Neuronal stem cell (in vitro differentiated cells): ENCODE measurements at regions not wholly inside any gene's neighbourhood (a gene's known extent, or its start where the extent isn't known, plus 50 kb on each side); places are given as distances from the start of the nearest gene placed in this dataset.

Source experiments
- DNase-seq: peaks from one replicate; pipeline ENCODE4 v3.0.0-alpha.2; 2013; ENCODE audit warnings: low spot score
- H2AFZ ChIP-seq: one replicate; pipeline ENCODE4 v1.6.1; 2013; ENCODE audit warnings: mild to moderate bottlenecking, low read length, inconsistent platforms
- H2AK5ac ChIP-seq: 2 replicates; pipeline ENCODE4 v1.6.1; 2013; ENCODE audit warnings: low read depth, mild to moderate bottlenecking, inconsistent platforms, low read length, moderate library complexity, mixed read lengths
- H2BK120ac ChIP-seq: 2 replicates; pipeline ENCODE4 v1.6.1; 2013; ENCODE audit warnings: low read depth, mild to moderate bottlenecking, inconsistent platforms, low read length, moderate library complexity, mixed read lengths
- H2BK12ac ChIP-seq: one replicate; pipeline ENCODE4 v1.6.1; 2013; ENCODE audit warnings: low read length, inconsistent platforms
- H2BK15ac ChIP-seq: 2 replicates; pipeline ENCODE4 v1.6.1; 2013; ENCODE audit warnings: mild to moderate bottlenecking, low read length, inconsistent platforms, mixed read lengths
- H2BK5ac ChIP-seq: one replicate; pipeline ENCODE4 v1.6.1; 2013; ENCODE audit warnings: inconsistent platforms, mild to moderate bottlenecking, low read length, moderate library complexity
- H3K14ac ChIP-seq: one replicate; pipeline ENCODE4 v1.6.1; 2013; ENCODE audit warnings: low read length, inconsistent platforms
- H3K18ac ChIP-seq: 2 replicates; pipeline ENCODE4 v1.6.1; 2013; ENCODE audit warnings: low read length, inconsistent platforms
- H3K23ac ChIP-seq: 2 replicates; pipeline ENCODE4 v1.6.1; 2013; ENCODE audit warnings: low read depth, mild to moderate bottlenecking, mixed read lengths, low read length, inconsistent platforms; ENCODE audit not compliant: poor library complexity
- H3K27ac ChIP-seq: replicated peaks from 3 replicates; pipeline ENCODE4 v1.5.1; 2013; ENCODE audit warnings: low read length, inconsistent platforms
- H3K27me3 ChIP-seq, 3 experiments: 2 replicates each; pipeline ENCODE4 v1.6.1; 2013; ENCODE audit warnings: low read length in 3 of 3, mild to moderate bottlenecking in 2 of 3, inconsistent platforms in 1 of 3, low read depth in 1 of 3, mixed read lengths in 1 of 3, moderate library complexity in 1 of 3; ENCODE audit not compliant: control insufficient read depth in 3 of 3, insufficient read depth in 3 of 3
- H3K36me3 ChIP-seq, 2 donors: replicated peaks in 1 of 2; 2 replicates each; pipeline ENCODE4 v1.6.1; 2013; ENCODE audit warnings: low read length in 2 of 2; ENCODE audit not compliant: control insufficient read depth in 2 of 2, insufficient read depth in 2 of 2
- H3K4ac ChIP-seq: 2 replicates; pipeline ENCODE4 v1.6.1; 2013; ENCODE audit warnings: inconsistent platforms, mild to moderate bottlenecking, low read length, moderate library complexity
- H3K4me1 ChIP-seq, 2 donors: 1 replicate in 1 of 2; 2 replicates in 1 of 2; pipeline ENCODE4 v1.6.1; 2013; ENCODE audit warnings: low read length in 2 of 2, low read depth in 1 of 2; ENCODE audit not compliant: control insufficient read depth in 2 of 2, insufficient read depth in 1 of 2
- H3K4me2 ChIP-seq: one replicate; pipeline ENCODE4 v1.6.1; 2013; ENCODE audit warnings: mild to moderate bottlenecking, low read length, inconsistent platforms; ENCODE audit not compliant: insufficient read depth, poor library complexity, severe bottlenecking
- H3K4me3 ChIP-seq, 2 donors: 2 replicates each; pipeline ENCODE4 v1.5.1; 2013; ENCODE audit warnings: low read length in 2 of 2, mild to moderate bottlenecking in 2 of 2, inconsistent platforms in 1 of 2, moderate library complexity in 1 of 2
- H3K79me1 ChIP-seq: one replicate; pipeline ENCODE4 v1.6.1; 2013; ENCODE audit warnings: low read depth, mild to moderate bottlenecking, inconsistent platforms, low read length, moderate library complexity
- H3K9ac ChIP-seq: one replicate; pipeline ENCODE4 v1.6.1; 2013; ENCODE audit warnings: mild to moderate bottlenecking, low read depth, low read length, inconsistent platforms; ENCODE audit not compliant: poor library complexity
- H3K9me3 ChIP-seq, 2 donors: replicated peaks in 1 of 2; 2 replicates each; pipeline versions ENCODE3 to v1.6.1; 2013; ENCODE audit warnings: low read length in 2 of 2, mild to moderate bottlenecking in 2 of 2, inconsistent platforms in 1 of 2, low read depth in 1 of 2, mixed read lengths in 1 of 2, moderate library complexity in 1 of 2; ENCODE audit not compliant: control insufficient read depth in 2 of 2, insufficient read depth in 1 of 2
- H4K8ac ChIP-seq: one replicate; pipeline ENCODE4 v1.6.1; 2013; ENCODE audit warnings: low read depth, mild to moderate bottlenecking, inconsistent platforms, low read length, moderate library complexity
- H4K91ac ChIP-seq: one replicate; pipeline ENCODE4 v1.6.1; 2013; ENCODE audit warnings: low read length, low read depth, mild to moderate bottlenecking, inconsistent platforms; ENCODE audit not compliant: poor library complexity
- WGBS, 2 donors: extraction: QIAGEN DNeasy Blood & Tissue Kit; methylation state at CpG; one replicate each; pipeline ENCODE4 v1.1.7; 2013; ENCODE audit warnings: missing lambda C conversion rate in 2 of 2, mixed read lengths in 1 of 2; ENCODE audit not compliant: insufficient read length in 2 of 2, insufficient replicate concordance in 1 of 2; ENCODE audit errors: extremely low coverage in 2 of 2; 5-methylcytosine and 5-hydroxymethylcytosine counted together

- H3K23ac ChIP-seq, result no peak overlapping the region
- no peak overlapping the region for H2AFZ ChIP-seq
- H3K27ac ChIP-seq, result no peak overlapping the region
- H3K4ac ChIP-seq, result no peak overlapping the region
- peaks cover 0 to 28% (median 0%) of the 10 kb centered on the region in 3 experiments for H3K27me3 ChIP-seq
- H2BK15ac ChIP-seq, result no peak overlapping the region
- no CpG with 5 or more reads among the region's 14 CpGs for WGBS, 2 donors
- no peaks in the 10 kb centered on the region for H3K36me3 ChIP-seq
- H2BK120ac ChIP-seq, result no peak overlapping the region
- no peaks in the 10 kb centered on the region for H3K79me1 ChIP-seq
- no peak overlapping the region for H3K4me3 ChIP-seq
- H3K18ac ChIP-seq, result peak overlapping the region; percentile 27
- H2BK5ac ChIP-seq, result no peak overlapping the region
- H3K14ac ChIP-seq, result peak overlapping the region; percentile 31
- no peak for DNase-seq
- no peak overlapping the region for H4K8ac ChIP-seq
- peak overlapping the region; percentile 73 for H2AK5ac ChIP-seq
- H3K9me3 ChIP-seq, result peaks cover 0 to 2% of the 10 kb centered on the region in 2 donors
- H4K91ac ChIP-seq, result no peak overlapping the region
- H3K4me1 ChIP-seq, result peaks cover 0 to 3% of the 10 kb centered on the region in 2 donors
- no peak overlapping the region for H2BK12ac ChIP-seq
- H3K4me2 ChIP-seq, result no peak overlapping the region
- no peak overlapping the region for H3K9ac ChIP-seq
Observed at GRCh38 chr9:135353935-135354334, 125.6 kb upstream of the PPP1R26 start.

GRCh38 chr9:135355521-135356011 is 124.0 kb upstream of the PPP1R26 start:
- Histone ChIP-seq H3K9ac (no peak overlapping the region), H2BK120ac (no peak overlapping the region), H2AK5ac (peak overlapping the region; percentile 77), H3K36me3 (no peaks in the 10 kb centered on the region), H4K8ac (no peak overlapping the region), H2BK5ac (peak overlapping the region; percentile 35), H3K79me1 (no peaks in the 10 kb centered on the region), H2AFZ (no peak overlapping the region), H3K4ac (no peak overlapping the region), H3K18ac (peak overlapping the region; percentile 25), H3K27ac (no peak overlapping the region), H3K4me1 (peaks cover 0 to 3% of the 10 kb centered on the region in 2 donors), H3K9me3 (peaks cover 0 to 2% of the 10 kb centered on the region in 2 donors), H3K4me3 (no peak overlapping the region), H3K23ac (no peak overlapping the region), H2BK12ac (no peak overlapping the region), H3K27me3 (peaks cover 0 to 14% (median 0%) of the 10 kb centered on the region in 3 experiments), H4K91ac (no peak overlapping the region), H3K4me2 (no peak overlapping the region), H2BK15ac (peak overlapping the region; percentile 21), H3K14ac (no peak overlapping the region)
- WGBS, 2 donors, result no CpG with 5 or more reads among the region's 19 CpGs
- DNase-seq, result no peak

GRCh38 chr9:135356021-135356420 is 123.6 kb upstream of the PPP1R26 start:
- Histone ChIP-seq H3K4me2 (no peak overlapping the region), H3K36me3 (no peaks in the 10 kb centered on the region)
- no CpG with 5 or more reads among the region's 26 CpGs for WGBS, 2 donors

GRCh38 chr9:135356796-135357195 is 122.8 kb upstream of the PPP1R26 start:
- Histone ChIP-seq H3K14ac (no peak overlapping the region), H3K23ac (peak overlapping the region; percentile 39), H3K4ac (no peak overlapping the region), H4K91ac (no peak overlapping the region), H3K27me3 (peaks cover 0 to 11% (median 0%) of the 10 kb centered on the region in 3 experiments), H2AK5ac (peak overlapping the region; percentile 53), H2BK5ac (peak overlapping the region; percentile 77), H4K8ac (no peak overlapping the region), H3K9me3 (peaks cover 0 to 2% of the 10 kb centered on the region in 2 donors), H3K27ac (no peak overlapping the region), H3K79me1 (no peaks in the 10 kb centered on the region), H2BK15ac (peak overlapping the region; percentile 39), H2BK12ac (no peak overlapping the region), H3K4me1 (peaks cover 0 to 3% of the 10 kb centered on the region in 2 donors), H2BK120ac (no peak overlapping the region), H3K4me3 (no peak overlapping the region), H3K4me2 (no peak overlapping the region), H2AFZ (no peak overlapping the region), H3K36me3 (no peaks in the 10 kb centered on the region), H3K18ac (peak overlapping the region; percentile 85), H3K9ac (no peak overlapping the region)
- DNase-seq, result no peak
- WGBS, 2 donors, result no CpG with 5 or more reads among the region's 5 CpGs

More at GRCh38 chr9:135356021-135356420, 123.6 kb upstream of the PPP1R26 start:
- peaks cover 0 to 2% of the 10 kb centered on the region in 2 donors for H3K9me3 ChIP-seq
- H2AK5ac ChIP-seq, result no peak overlapping the region
- H2AFZ ChIP-seq, result no peak overlapping the region
- H4K91ac ChIP-seq, result no peak overlapping the region
- H3K4me3 ChIP-seq, result no peak overlapping the region
- no peak overlapping the region for H4K8ac ChIP-seq
- peaks cover 0 to 3% of the 10 kb centered on the region in 2 donors for H3K4me1 ChIP-seq
- H2BK15ac ChIP-seq, result peak overlapping the region; percentile 21
- H3K79me1 ChIP-seq, result no peaks in the 10 kb centered on the region
- no peak for DNase-seq
- no peak overlapping the region for H2BK120ac ChIP-seq
- H2BK5ac ChIP-seq, result peak overlapping the region; percentile 35
- no peak overlapping the region for H3K4ac ChIP-seq
- H3K18ac ChIP-seq, result no peak overlapping the region
- peaks cover 0 to 11% (median 0%) of the 10 kb centered on the region in 3 experiments for H3K27me3 ChIP-seq
- peak overlapping the region; percentile 87 for H3K14ac ChIP-seq
- no peak overlapping the region for H2BK12ac ChIP-seq
- H3K9ac ChIP-seq, result no peak overlapping the region
- H3K27ac ChIP-seq, result no peak overlapping the region
- H3K23ac ChIP-seq, result no peak overlapping the region
